ENCODE measurements at regions not wholly inside any gene's neighbourhood (a gene's known extent, or its start where the extent isn't known, plus 50 kb on each side); places are given as distances from the start of the nearest gene placed in this dataset.
"Not testable (repeated sequence)": the region's sequence is repeated elsewhere in the genome, so short reads cannot be mapped to it uniquely, and the experiment has no call there.

- TF ChIP-seq MXI1 (conservative IDR thresholded peaks at IDR 0.05; ENCODE audit: poor library complexity, severe bottlenecking); EZH2 (IDR thresholded peaks at IDR 0.05; ENCODE audit: borderline replicate concordance, insufficient read depth, low read length, poor library complexity, severe bottlenecking); POLR2AphosphoS5 (IDR thresholded peaks at IDR 0.05); EP300 (conservative IDR thresholded peaks at IDR 0.05; ENCODE audit: poor library complexity, severe bottlenecking); TAF1 (IDR thresholded peaks at IDR 0.05; ENCODE audit: low read depth): not testable (repeated sequence)
- TF ChIP-seq, protein P1, sequence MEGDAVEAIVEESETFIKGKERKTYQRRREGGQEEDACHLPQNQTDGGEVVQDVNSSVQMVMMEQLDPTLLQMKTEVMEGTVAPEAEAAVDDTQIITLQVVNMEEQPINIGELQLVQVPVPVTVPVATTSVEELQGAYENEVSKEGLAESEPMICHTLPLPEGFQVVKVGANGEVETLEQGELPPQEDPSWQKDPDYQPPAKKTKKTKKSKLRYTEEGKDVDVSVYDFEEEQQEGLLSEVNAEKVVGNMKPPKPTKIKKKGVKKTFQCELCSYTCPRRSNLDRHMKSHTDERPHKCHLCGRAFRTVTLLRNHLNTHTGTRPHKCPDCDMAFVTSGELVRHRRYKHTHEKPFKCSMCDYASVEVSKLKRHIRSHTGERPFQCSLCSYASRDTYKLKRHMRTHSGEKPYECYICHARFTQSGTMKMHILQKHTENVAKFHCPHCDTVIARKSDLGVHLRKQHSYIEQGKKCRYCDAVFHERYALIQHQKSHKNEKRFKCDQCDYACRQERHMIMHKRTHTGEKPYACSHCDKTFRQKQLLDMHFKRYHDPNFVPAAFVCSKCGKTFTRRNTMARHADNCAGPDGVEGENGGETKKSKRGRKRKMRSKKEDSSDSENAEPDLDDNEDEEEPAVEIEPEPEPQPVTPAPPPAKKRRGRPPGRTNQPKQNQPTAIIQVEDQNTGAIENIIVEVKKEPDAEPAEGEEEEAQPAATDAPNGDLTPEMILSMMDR (IDR thresholded peaks at IDR 0.05; ENCODE audit: poor library complexity, severe bottlenecking) = not testable (repeated sequence)
- TF ChIP-seq, protein P2, sequence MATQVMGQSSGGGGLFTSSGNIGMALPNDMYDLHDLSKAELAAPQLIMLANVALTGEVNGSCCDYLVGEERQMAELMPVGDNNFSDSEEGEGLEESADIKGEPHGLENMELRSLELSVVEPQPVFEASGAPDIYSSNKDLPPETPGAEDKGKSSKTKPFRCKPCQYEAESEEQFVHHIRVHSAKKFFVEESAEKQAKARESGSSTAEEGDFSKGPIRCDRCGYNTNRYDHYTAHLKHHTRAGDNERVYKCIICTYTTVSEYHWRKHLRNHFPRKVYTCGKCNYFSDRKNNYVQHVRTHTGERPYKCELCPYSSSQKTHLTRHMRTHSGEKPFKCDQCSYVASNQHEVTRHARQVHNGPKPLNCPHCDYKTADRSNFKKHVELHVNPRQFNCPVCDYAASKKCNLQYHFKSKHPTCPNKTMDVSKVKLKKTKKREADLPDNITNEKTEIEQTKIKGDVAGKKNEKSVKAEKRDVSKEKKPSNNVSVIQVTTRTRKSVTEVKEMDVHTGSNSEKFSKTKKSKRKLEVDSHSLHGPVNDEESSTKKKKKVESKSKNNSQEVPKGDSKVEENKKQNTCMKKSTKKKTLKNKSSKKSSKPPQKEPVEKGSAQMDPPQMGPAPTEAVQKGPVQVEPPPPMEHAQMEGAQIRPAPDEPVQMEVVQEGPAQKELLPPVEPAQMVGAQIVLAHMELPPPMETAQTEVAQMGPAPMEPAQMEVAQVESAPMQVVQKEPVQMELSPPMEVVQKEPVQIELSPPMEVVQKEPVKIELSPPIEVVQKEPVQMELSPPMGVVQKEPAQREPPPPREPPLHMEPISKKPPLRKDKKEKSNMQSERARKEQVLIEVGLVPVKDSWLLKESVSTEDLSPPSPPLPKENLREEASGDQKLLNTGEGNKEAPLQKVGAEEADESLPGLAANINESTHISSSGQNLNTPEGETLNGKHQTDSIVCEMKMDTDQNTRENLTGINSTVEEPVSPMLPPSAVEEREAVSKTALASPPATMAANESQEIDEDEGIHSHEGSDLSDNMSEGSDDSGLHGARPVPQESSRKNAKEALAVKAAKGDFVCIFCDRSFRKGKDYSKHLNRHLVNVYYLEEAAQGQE (IDR thresholded peaks at IDR 0.05; ENCODE audit: borderline replicate concordance) = not testable (repeated sequence)
Measured at GRCh38 chr1:144070394-144071053, 98.7 kb upstream of the FAM72C start.

Measured in neural cell (in vitro differentiated cells).